22Rv1 (cell line): ENCODE measurements at regions not wholly inside any gene's neighbourhood (a gene's known extent, or its start where the extent isn't known, plus 50 kb on each side); places are given as distances from the start of the nearest gene placed in this dataset.

Experiments used
- CTCF ChIP-seq: fragments of 450-650 bp; IDR thresholded peaks from 2 replicates; pipeline ENCODE4 v1.5.1; 2017; ENCODE audit warnings: mild to moderate bottlenecking
- ZFX ChIP-seq: fragments of 450-650 bp; IDR thresholded peaks from 2 replicates; pipeline ENCODE4 v1.6.1; 2017; ENCODE audit warnings: antibody characterized with exemption, borderline replicate concordance

GRCh38 chr2:9703701-9704221 is 73.0 kb upstream of the YWHAQ start:
- TF ChIP-seq CTCF (no peak), ZFX (no peak)
